Fibroblast of skin of back (primary cell): ENCODE measurements at regions not wholly inside any gene's neighbourhood (a gene's known extent, or its start where the extent isn't known, plus 50 kb on each side); places are given as distances from the start of the nearest gene placed in this dataset.
A peak's percentile ranks its signal among the peaks of the same experiment; 100 is the strongest.

Experiments
- DNase-seq: peaks from one replicate; pipeline ENCODE4 v3.0.0-alpha.2; 2013

DNA sequence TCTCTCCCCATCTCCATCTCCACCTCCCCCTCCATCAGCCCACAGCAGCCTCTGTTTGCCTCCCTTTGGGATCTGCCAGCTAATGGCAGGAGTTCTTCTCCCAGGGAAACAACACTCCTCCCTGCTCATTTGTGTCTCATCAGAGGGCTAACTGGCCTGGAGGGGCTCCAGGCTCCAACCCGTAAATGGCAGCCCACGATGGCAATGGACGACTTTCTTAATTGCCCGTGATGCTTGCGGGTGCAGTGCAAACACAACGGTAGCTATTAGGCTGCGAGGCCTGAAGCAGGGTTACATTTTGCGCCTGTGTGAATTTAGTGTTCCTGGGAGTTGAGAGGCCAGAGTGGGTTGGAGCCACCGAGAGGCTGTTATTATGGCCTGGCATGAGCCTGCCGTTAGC, 285.1 kb downstream of the TNS1 start:
- DNase-seq = no peak

- DNase-seq = no peak
These were observed 287.3 kb downstream of the TNS1 start for GRCh38 chr2:217715484-217715883.

- peak; percentile 35 for DNase-seq
These were observed 288.5 kb downstream of the TNS1 start for GRCh38 chr2:217714287-217714751.

GRCh38 chr2:217713395-217714286, 289.2 kb downstream of the TNS1 start:
- peak; percentile 66 for DNase-seq

GRCh38 chr2:217712431-217712830, 290.4 kb downstream of the TNS1 start:
- DNase-seq = no peak

- peak; percentile 78 for DNase-seq
These were observed 291.6 kb downstream of the TNS1 start for GRCh38 chr2:217711188-217711587.

- peak; percentile 89 for DNase-seq
These were observed 292.5 kb downstream of the TNS1 start for GRCh38 chr2:217710211-217710765.

DNA sequence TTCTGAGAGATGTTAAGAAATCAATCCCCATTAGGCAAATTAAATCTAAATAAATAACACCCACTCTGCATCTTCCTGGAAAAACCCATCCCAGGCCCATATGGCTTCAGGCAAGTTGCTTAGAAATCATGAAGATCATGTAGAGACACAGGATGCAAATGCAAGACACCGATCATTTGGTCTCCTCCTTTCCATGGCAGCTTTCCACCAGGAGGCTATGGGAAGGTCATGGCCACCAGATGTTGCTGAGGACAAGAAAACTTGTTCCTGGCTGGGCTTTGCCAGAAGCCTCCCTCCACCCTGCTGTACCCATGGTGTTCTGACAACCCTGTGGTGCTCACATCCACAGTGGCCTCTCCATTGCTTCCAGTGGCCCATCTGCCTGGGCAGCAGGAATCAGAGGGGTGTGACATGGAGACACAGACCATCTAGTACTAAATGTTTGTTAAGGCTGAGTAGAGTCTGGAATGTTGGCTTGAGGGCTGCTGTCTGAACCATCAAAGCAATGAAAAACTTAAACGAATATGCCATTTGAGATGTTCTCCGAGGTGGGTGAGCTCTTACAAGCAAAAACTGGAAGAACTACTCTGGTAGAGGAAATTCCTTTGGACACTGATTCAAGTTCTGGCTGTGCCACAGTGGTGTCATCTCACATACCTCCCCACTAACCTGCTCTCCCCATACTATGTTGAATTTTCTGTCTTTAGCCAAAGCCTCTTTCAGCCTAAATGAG, 293.2 kb downstream of the TNS1 start:
- DNase-seq = no peak

DNA sequence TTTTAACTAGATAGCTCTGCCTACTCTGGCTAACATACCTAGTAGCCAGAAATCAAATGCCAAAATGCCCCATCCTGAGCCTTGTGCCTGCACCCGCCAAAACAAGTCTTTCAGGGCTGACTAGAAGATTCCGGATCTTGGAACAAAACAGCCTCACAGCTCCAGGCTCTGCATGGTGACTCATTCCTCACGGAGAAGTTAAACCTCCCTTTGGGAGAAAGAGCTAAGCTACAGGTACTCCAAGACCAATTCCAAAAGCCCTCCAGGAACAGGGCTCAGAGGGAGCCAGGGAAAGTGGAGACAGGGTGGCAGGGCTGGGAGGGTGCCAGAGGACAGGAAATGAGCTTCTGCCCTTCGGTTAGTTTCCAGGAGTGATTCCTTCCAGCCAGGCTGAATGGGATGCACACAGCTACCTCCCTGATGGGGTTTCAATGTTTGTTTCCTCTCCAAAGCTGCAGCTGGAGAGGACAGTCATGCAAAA, 295.6 kb downstream of the TNS1 start:
- peak; percentile 46 for DNase-seq

DNA sequence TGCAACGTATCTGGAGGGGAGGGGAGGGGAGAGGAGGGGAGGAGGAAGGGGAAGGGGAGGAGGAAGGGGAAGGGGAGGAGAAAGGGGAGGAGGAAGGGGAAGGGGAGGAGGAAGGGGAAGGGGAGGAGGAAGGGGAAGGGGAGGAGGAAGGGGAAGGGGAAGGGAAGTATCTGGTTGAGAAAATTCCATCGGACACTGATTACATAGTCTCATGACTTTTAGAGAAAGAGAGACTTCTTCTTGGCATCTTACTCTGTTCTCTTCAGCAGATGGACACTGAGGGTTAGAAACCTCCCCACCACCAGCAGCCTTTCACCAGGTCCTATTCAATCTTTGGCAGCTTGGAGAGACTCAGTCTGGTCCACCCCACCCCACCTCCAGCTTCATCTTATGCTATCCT, 296.3 kb downstream of the TNS1 start:
- DNase-seq = no peak

DNA sequence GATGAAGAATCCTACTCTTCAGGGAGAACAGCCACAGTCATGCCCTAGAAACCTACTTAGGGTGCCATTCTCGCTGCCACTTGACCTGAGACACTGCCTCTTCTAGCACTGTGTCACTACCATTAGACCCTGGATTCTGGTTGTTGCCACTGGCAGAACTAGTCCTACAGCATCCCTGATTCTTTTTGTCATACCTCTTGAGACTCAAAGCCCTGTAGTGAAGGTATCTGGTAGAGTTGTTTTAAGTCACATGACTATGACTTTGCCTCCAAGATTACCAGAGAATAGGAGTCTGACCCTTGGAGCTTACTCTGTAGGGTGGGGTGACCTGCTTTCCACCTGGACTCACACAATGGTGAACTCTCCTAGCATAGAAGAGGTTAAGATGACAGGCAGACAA, 296.7 kb downstream of the TNS1 start:
- DNase-seq = no peak

DNA sequence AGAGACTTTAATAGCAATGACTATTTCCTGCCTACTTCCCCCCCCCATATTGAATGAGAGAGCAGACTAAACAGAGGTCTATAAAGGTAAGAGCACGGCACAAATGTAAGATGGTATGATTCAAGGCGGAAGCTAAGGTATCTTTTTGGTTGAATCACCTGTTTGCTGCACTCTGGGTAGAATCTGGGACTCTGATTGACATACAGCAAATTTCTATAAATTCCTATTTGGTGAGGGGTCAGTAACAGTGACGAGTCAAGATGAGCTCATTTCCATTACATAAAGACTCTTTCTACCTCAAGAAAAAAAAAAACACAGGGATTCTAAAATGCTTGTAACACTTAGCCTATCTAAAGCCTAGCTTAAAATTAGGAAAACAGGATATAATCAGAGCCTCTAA, 297.3 kb downstream of the TNS1 start:
- no peak for DNase-seq

DNA sequence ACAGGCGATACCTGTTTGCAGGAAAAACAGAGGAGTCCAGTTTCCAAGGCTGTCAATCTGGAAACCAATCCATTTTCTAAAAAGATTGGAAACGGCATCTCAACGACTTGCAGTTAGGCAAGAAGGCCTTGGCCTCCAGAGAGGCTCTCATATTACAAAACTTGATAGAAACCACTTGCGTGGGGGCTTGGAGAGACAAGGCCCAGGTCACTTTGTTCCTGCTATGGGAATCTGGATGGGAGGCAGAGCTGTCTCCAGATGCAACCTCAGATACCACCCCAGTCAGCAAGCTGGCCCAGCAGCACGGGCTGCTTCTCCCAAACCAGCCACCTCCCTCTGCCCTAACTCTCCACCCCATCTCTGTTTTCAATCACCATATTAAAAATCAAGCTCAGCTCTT, 298.8 kb downstream of the TNS1 start:
- DNase-seq = no peak

DNA sequence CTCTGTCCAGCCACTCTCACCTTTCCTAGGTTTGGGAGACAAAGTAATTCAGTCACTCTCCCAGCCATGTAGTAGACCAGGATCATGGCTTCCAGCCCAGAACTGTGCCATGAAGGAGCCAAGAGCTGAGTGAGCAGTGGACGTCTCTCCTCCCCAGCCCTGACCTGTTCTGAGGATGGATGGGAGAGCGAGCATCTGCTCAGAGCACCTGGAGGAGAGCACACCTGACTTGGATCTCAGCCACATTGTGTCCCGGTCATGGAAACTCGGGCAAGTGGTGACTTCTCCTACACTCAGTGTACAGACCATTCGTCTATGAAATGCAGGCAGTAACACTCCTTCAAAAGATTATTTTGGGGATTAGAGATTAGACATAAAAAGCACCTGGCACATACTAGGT, 299.7 kb downstream of the TNS1 start:
- DNase-seq = no peak

- no peak for DNase-seq
These were observed 301.2 kb downstream of the TNS1 start for GRCh38 chr2:217701622-217702021.

GRCh38 chr2:217698691-217699090, 304.1 kb downstream of the TNS1 start:
- no peak for DNase-seq

- DNase-seq = peak; percentile 97
These were observed 307.7 kb downstream of the TNS1 start for GRCh38 chr2:217695033-217695520.

- DNase-seq = no peak
These were observed 308.5 kb downstream of the TNS1 start for GRCh38 chr2:217694291-217694690.

GRCh38 chr2:217693363-217693762, 309.4 kb downstream of the TNS1 start:
- no peak for DNase-seq

DNA sequence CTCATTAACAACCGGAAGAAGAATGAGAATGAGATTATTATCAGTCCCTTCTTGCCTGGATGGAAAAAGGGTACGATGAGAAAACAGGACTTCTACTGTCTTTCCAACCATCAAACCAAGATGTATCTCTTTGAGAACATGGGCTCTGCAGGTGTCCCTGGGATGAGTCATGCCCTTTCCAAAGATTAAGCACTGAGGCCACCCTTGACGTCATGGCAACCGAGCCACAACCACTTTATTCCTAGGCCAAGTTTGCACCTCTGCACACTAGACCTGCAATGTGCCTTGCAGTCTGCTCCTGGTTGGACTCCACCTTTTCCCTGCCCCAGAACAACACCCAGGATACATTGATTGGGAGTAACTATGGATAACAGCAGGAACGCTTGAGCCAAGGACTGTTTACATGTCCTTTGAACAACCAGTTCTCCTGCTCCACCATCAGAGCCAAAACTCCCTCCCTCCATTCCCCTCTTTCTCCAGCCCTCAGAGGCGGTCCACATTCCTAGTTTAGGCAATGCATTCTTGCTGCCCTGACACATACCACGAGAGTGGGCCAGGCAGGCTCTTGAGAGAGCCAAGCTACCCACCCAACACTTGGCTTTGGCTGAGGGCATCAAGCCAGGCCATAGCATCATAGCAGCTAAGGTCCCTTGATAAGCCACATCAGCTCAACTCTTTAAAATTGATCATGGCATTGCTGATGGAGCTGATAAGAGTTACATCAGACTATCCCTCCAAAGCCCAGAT, 310.7 kb downstream of the TNS1 start:
- DNase-seq = peak; percentile 77

DNA sequence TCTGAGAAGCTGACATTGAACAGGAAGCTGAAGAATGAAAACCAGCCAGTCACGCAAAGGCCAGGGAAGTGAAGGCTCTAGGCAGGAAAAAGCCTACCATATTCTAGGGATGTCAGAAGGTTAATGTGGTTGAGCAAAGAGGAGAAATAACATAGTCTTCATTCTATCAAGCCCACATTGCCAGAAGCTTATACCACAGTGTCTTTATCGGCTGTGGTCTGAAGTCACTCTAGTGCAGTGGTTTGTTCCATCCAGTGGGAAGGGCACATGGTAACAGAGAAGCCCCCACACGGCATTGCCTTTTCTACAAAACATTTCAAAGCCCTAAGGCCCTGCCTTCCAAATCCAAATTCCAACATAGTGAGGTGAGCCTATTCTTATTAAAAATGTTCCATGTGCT, 311.3 kb downstream of the TNS1 start:
- no peak for DNase-seq

DNA sequence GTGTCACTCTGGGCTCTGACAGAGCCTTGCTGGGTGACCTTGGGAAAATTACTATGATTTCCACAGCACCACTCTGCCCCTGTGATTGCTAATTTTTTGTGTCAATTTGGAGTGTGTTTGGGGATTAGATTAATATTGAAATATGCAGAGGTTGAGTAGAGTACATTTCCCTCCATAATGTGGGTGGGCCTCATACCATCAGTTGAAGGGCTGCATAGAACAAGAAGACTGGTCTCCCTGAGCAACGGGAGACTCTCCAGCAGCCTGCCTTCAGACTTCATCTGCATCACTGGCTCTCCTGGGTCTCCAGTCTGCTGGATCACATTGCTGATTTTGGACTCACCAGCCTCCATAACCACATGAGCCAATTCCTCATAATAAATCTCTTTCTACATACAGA, 313.7 kb downstream of the TNS1 start:
- no peak for DNase-seq
